ENCODE measurements at regions not wholly inside any gene's neighbourhood (a gene's known extent, or its start where the extent isn't known, plus 50 kb on each side); places are given as distances from the start of the nearest gene placed in this dataset.
A peak's percentile ranks its signal among the peaks of the same experiment; 100 is the strongest.

DNA sequence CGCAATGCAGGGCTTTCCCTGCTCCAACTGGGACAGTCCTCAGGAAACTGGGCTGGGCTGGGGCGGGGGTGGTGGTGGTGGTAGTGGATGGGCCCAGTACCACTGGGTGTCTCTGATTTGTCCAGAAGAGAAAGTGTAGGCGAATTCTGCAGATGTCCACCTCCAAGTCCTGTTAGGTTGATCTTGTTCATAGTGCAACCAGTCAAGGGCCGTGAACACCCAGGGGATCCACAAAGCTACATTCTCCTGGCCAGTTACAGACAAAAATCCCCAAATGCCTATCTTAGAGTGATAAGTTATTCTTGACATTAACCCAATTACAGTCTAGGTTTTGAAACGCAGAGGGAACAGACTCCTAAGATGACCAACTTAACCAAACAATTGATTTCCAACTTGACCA, 97.5 kb upstream of the SHB start:
- H3K27ac Mint-ChIP-seq: no peak overlapping the region
- H3K4me3 Mint-ChIP-seq: no peak overlapping the region
- DNase-seq (ENCODE audit: low spot score in 2 of 2) (no peak), ATAC-seq (no peak)
- H3K4me1 Mint-ChIP-seq: peaks cover 6% of the 10 kb centered on the region
- no peaks in the 10 kb centered on the region for H3K36me3 Mint-ChIP-seq
- H3K9me3 Mint-ChIP-seq: peaks cover 15% of the 10 kb centered on the region

DNA sequence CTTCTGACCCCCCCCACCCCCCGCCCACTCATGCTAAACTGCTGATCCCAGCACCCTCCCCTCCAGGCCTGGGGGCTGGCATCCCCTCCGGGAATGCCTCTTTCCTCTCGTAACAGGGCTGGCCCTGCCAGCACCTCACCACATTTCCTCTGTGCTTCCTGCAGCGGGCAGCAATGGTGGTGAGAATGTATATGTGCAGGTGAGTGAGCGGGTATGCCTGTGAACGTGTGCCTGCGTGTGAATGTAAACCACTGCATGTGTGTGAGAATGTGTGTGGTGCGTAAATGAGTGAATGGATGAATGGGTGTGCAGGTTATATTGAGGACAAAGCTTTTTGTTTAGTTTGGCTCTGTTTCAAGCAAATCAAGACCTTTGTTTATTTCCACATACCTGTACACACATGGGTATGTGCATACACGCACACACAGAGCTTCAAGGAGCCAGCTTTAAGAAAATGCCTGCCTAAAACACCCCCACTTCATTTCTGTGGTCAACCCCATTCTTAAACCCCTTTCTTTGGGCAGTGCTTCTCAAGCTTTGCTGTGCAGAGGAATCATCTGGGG, 95.7 kb upstream of the SHB start:
- no peak overlapping the region for H3K27ac Mint-ChIP-seq
- H3K9me3 Mint-ChIP-seq: peaks cover 5% of the 10 kb centered on the region
- no peak overlapping the region for H3K4me3 Mint-ChIP-seq
- ATAC-seq: peak; percentile 60
- H3K36me3 Mint-ChIP-seq: no peaks in the 10 kb centered on the region
- H3K4me1 Mint-ChIP-seq: peaks cover 6% of the 10 kb centered on the region
- no peak for DNase-seq (ENCODE audit: low spot score in 2 of 2)

DNA sequence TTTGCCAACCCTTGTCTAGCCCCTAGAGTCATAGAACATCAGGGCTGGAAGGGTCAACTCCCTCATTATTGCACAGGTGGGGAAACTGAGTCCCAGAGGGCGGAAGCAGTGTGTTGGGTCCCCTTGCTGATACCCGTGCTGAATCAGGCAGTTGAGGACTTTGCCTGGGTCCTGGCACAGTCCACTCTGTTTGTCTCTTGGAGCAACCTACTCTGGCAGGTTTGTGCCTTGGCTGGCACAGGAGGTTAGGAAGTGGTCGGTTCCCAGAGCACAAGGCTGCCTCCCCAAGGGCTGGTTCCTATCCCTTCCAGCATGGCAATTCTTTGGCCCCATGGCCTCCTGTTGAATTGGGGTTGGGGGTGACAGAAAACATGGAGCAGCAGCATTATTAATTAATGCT, 94.5 kb upstream of the SHB start:
- ATAC-seq: no peak
- DNase-seq (ENCODE audit: low spot score in 2 of 2): no peak
- H3K4me3 Mint-ChIP-seq: no peak overlapping the region
- no peaks in the 10 kb centered on the region for H3K9me3 Mint-ChIP-seq
- H3K4me1 Mint-ChIP-seq: peaks cover 6% of the 10 kb centered on the region
- no peak overlapping the region for H3K27ac Mint-ChIP-seq
- no peaks in the 10 kb centered on the region for H3K36me3 Mint-ChIP-seq

DNA sequence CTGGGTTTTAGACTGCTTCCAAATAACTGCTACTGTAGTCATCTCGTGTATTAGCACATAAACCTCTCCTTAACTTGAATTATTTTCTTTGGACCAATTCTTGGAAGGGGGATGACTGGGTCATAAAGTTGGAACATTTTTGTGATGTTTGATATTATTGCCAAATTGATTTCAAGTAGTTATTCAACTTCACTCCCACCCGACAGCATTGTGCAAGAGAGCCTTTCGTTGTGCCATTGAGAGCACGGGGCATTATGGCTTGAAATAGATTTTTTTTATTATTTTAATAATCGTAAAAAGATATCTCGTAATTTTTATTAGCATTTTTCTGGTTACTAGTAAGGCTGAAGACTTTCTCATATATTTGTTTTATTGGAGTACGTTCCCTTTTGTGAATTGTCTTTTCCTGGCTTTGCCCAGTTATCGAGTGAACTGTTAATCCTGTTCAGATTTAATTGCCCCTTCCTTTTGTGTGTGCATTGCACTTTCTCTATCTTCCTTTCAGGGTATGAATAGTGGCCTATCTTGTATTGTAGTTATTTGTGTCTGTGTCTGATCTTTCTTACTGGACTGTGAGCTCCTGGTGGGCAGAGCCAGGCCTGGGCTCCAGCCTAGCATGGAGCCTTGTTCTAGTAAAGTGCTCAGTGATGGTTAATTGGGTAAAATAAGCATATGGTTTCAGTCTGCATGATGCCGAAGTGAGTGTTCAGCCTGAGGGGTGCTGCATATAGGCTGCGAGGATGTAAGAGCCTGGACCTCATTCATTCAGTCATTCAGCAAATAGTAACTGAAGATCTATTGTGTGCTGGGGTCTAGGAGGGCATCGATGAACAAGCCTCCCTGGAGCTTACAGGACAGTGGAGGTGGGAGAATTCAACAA, 93.5 kb upstream of the SHB start:
- DNase-seq (ENCODE audit: low spot score in 2 of 2): no peak
- no peaks in the 10 kb centered on the region for H3K9me3 Mint-ChIP-seq
- ATAC-seq: no peak
- H3K4me1 Mint-ChIP-seq: peaks cover 6% of the 10 kb centered on the region
- H3K4me3 Mint-ChIP-seq: no peak overlapping the region
- H3K36me3 Mint-ChIP-seq: no peaks in the 10 kb centered on the region
- H3K27ac Mint-ChIP-seq: no peak overlapping the region

DNA sequence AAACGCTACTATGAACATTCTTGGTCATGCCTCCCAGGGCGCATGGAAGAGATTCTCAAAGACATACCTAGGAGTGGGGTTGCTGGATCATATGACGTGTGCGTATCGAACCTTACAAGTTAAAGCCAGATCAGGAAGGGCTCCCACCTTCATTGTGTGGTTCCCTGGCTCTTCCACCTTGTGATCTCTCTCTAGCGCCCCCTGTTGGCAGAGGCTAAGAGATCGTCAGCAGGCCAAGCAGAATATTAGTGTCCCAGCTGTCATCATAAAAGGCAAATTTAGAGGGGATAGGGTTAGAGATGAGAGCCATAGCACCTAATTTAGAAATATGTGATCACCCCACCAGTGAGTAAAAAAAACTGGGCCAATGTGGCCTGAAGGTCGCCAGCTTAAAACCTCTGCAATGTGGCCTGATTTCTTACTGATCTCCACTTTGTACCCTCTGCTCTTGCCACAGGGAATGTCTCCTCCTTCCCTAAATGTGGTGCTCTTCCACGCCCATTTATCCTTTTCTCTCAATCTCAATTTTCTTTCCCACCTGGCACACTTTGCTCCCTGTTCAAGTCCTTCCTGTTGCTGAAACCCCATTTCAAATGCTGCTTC, 91.7 kb upstream of the SHB start:
- peaks cover 6% of the 10 kb centered on the region for H3K4me1 Mint-ChIP-seq
- H3K36me3 Mint-ChIP-seq: no peaks in the 10 kb centered on the region
- H3K9me3 Mint-ChIP-seq: no peaks in the 10 kb centered on the region
- no peak overlapping the region for H3K27ac Mint-ChIP-seq
- DNase-seq (ENCODE audit: low spot score in 2 of 2) (peak; percentile 56 to 79), ATAC-seq (peak; percentile 49)
- H3K4me3 Mint-ChIP-seq: no peak overlapping the region

DNA sequence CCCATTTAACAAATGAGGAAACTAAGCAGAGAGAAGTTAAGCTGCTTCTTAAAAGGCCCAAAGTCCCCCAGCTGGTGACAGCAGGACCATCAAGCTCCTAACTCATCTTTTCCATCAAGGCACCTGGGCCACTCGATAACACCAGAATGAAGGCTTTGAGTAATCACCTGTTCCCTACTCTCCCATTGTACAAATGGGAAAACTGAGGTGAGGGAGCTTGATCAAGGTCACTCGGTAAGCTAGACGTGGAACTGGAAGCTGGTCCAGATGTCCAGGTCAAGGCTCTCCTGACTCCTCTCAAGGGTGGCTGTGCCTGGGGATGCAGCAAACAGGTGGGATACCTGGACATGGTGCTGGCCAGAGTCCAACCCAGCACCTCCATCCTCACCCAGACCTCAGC, 90.6 kb upstream of the SHB start:
- ATAC-seq: no peak

DNA sequence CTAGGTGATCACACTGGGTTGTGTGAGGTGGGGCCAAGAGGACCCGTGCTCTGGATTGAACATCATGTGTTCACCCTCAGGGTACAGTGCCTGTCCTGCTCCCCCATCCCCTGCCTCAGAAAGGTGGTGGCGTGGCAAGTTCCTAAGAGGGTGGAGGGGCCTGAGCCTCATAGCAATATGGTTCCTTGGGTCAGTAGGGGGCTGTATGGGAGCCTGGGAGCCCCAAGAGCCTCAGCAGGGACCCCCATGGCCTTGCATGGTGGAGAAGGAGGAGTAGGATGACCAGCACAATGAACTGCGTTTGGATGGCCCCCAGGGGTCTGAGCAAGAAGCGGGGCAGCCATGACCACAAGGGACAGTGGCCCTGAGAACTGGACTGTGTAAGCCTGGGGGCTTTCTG, 89.6 kb upstream of the SHB start:
- ATAC-seq: no peak
- H3K4me1 Mint-ChIP-seq: no peaks in the 10 kb centered on the region
- H3K4me3 Mint-ChIP-seq: no peak overlapping the region
- H3K36me3 Mint-ChIP-seq: no peaks in the 10 kb centered on the region
- H3K9me3 Mint-ChIP-seq: no peaks in the 10 kb centered on the region
- H3K27ac Mint-ChIP-seq: no peak overlapping the region
- DNase-seq (ENCODE audit: low spot score in 2 of 2): no peak

More for the DNA sequence above, 90.6 kb upstream of the SHB start:
- H3K4me3 Mint-ChIP-seq: no peak overlapping the region
- H3K27ac Mint-ChIP-seq: no peak overlapping the region
- H3K4me1 Mint-ChIP-seq: peaks cover 2% of the 10 kb centered on the region
- no peaks in the 10 kb centered on the region for H3K9me3 Mint-ChIP-seq
- H3K36me3 Mint-ChIP-seq: no peaks in the 10 kb centered on the region
- DNase-seq (ENCODE audit: low spot score in 2 of 2): no peak

DNA sequence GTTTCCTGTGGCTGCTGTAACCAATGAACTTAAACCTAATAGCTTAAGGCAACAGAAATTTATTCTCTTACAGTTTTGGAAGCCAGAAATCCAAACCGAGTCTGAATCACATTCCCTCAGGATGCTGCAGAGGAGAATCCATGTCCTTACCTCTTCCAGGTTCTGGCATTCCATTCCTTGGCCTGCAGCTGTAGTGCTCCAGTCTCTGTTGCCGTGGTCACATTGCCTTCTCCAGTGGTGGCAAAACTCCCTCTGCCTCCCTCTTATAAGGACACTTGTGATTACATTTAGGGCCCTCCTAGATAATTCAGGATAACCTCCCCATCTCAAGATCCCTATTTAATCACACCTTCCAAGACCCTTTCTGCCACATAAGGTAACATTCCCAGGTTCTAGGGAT, 88.7 kb upstream of the SHB start:
- Mint-ChIP-seq H3K4me3 (no peak overlapping the region), H3K9me3 (no peaks in the 10 kb centered on the region), H3K4me1 (no peaks in the 10 kb centered on the region), H3K27ac (no peak overlapping the region), H3K36me3 (no peaks in the 10 kb centered on the region)
- ATAC-seq (no peak), DNase-seq (ENCODE audit: low spot score in 2 of 2) (no peak)

DNA sequence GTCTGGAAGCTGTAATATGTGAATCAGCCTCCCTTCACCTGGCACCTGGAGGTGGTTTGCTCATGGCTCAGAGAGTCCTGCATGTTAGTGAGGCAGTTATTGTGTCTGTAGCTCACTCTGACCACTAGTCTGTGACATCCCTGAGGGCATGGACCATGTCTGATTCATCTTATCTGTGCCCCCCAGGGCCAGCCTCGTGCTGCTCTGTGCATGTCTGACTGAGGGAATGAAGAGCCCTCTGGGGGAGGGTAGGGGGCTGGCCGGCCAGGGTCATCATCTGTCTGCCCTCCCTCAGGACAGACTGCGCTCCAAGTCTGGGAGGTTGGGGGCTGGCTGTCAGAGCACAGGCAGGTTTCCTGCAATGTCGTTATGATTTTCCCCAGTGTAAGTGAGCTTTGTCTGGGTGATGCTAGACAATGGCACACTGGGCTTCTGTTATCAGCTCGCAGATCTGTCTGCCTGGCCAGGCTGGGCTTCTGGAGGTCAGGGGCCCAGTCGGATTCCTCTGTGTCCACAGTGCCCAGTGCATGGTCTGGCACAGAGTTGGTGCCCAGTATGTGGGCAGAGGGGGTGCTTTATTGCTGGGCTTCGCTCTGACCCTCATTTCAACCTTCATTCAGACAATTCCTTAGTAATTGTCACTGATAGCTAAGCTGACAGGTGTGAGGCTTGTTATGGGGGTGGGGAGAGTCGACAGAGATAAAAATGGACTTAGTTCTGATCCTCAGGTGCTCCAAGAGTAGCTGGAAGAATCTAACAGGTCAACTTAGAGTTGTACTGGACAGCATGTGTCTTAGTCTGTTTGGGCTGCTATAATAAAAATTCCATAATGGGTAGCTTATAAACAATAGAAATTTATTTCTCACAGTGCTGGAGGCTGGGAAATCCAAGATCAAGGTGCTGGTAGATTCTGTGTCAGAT, 85.7 kb upstream of the SHB start:
- DNase-seq (ENCODE audit: low spot score in 2 of 2) (no peak), ATAC-seq (no peak)
- Mint-ChIP-seq H3K4me3 (no peak overlapping the region), H3K4me1 (no peaks in the 10 kb centered on the region), H3K9me3 (no peaks in the 10 kb centered on the region), H3K36me3 (no peaks in the 10 kb centered on the region), H3K27ac (no peak overlapping the region)

DNA sequence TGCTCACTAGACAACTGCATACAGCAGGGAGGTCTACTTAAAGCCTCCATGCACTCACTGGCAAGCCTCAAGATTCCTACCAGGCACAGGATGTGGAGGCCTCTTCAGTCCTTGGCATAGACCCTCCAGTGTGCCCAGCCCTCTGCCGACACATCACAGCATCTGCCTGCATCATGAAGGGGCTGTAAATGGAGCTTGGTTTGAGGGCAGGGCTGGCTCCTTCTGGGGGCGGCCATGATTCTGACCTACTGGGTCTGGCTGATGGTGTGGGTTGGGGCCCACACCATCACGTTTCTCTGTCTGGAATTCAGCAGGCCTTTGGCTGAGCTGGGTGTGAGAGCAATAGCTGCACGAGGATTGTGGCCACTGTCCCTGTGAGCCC, 84.9 kb upstream of the SHB start:
- no peak for ATAC-seq
- H3K27ac Mint-ChIP-seq: no peak overlapping the region
- H3K9me3 Mint-ChIP-seq: no peaks in the 10 kb centered on the region
- DNase-seq (ENCODE audit: low spot score in 2 of 2): no peak
- no peak overlapping the region for H3K4me3 Mint-ChIP-seq
- no peaks in the 10 kb centered on the region for H3K4me1 Mint-ChIP-seq
- H3K36me3 Mint-ChIP-seq: no peaks in the 10 kb centered on the region

DNA sequence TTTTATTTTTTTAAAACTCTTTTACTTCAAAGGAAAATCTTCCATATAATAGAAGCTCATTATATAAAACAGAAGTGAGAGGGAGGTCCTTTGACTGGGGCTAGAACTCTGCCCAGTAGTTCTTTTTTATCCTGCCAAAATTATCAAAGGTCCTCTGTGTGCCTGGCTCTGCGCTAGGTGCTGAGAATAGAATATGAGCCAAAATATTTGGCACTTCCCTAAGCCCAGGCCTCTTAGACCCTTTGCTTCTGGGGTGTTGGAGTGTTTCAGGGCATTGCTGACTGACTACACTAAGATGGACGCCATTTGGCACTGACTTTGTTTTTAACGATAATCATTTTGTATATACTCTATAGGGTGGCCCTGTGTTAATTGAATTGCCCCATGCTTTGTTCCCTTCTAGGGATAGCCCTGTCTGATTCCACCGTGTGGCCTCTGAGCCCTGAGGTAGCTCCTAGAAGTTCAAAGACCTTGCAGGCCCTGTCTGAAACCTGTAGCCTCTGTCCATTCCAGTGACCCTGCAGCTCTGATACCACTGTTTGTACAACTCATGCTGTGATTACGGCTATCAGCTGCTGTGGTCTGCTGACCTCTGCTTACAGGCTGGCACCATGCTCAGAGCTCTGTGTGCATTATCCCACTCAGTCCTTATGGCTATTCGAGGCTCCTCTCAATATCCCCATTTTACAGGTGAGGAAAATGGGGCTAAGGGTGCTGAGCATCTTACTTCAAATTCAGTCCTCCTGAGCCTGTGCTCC, 84.3 kb upstream of the SHB start:
- Mint-ChIP-seq H3K4me1 (no peaks in the 10 kb centered on the region), H3K9me3 (no peaks in the 10 kb centered on the region), H3K36me3 (no peaks in the 10 kb centered on the region), H3K4me3 (no peak overlapping the region), H3K27ac (no peak overlapping the region)
- DNase-seq (ENCODE audit: low spot score in 2 of 2): no peak
- ATAC-seq: no peak

DNA sequence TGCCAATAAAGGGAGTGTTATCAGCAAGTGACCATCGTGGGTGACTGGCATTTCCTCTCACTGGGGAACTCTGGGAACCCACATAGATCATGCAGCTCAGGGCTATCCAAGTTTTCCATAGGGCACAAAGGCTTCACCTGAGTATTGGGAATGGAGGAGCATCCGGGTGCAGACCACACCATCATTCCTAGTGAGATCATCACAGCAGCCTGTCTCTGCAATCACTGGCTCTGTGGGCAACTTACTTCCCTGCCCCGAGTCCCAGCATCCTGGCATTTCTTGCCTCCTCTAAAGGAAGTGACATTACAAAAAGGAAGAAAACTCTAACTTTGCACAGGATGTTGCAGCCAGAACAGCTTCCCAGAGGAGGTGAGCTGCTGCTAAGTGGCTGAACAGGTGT, 80.6 kb upstream of the SHB start:
- Mint-ChIP-seq H3K27ac (no peak overlapping the region), H3K4me3 (no peak overlapping the region), H3K36me3 (no peaks in the 10 kb centered on the region), H3K9me3 (no peaks in the 10 kb centered on the region), H3K4me1 (no peaks in the 10 kb centered on the region)
- ATAC-seq (no peak), DNase-seq (ENCODE audit: low spot score in 2 of 2) (no peak)

DNA sequence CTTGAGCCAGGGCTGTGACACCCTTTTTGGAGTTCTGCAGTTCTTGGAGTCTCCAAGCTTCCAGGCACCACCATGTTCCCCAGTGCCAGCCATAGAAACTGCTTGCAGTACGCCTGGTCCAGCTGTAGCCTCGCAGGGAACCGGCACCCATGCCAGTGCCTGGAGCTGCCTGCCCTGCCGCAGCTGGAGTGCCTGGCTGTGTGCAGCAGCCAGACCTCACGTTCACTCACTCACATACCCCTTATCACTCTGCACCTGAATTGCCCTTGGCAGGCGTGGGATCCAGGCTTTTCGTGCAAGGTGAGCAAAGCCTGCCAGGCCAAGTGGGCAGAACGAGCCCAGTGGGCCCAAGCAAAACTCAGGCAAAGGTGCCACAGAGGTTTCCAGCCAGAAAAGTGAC, 77.8 kb upstream of the SHB start:
- Mint-ChIP-seq H3K36me3 (no peaks in the 10 kb centered on the region), H3K4me1 (no peaks in the 10 kb centered on the region), H3K4me3 (no peak overlapping the region), H3K9me3 (no peaks in the 10 kb centered on the region), H3K27ac (no peak overlapping the region)
- DNase-seq (ENCODE audit: low spot score in 2 of 2): no peak
- no peak for ATAC-seq

DNA sequence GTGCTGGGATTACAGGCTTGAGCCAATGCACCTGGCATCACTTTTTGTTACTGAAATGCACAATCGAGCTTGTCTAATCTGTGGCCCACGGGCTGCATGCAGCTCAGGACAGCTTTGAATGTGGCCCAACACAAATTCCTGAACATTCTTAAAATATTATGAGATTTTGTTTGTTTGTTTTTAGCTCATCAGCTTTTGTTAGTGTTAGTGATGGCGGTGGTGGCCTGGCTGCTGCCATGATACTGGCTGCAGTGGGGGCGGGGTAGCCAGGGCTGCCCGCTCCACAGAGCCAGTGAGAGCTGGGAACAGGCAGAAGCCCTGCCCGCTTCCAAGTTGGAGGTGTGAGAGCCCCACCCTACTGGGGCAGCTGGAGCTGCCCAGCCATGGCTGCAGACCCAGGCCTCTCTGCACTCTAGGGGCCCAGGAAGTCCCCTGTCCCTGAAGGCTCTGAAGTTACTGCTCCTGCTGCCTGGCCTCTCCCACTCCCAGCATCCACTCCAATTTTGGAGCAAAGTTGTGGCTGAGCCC, 76.6 kb upstream of the SHB start:
- no peaks in the 10 kb centered on the region for H3K4me1 Mint-ChIP-seq
- H3K9me3 Mint-ChIP-seq: no peaks in the 10 kb centered on the region
- no peak overlapping the region for H3K27ac Mint-ChIP-seq
- H3K4me3 Mint-ChIP-seq: no peak overlapping the region
- ATAC-seq (no peak), DNase-seq (ENCODE audit: low spot score in 2 of 2) (no peak)
- no peaks in the 10 kb centered on the region for H3K36me3 Mint-ChIP-seq

DNA sequence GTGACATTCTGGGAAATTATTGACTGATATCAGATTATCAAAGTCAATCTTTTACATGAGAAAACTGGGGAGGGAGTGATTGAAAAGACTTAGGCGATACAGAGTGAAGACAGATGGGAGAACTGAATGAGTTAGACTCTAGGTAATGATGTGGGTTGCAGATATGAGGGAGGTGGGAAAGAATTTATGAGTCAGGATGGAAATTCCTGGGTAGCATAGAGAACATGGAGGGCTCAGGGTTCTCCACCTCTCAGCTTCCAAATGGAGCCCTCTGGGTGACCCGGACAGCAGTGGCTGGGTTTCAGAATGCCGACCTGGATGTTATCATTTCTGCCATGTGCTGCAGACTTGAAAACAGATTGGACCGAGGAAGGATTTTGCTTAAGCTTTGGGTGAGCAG, 75.4 kb upstream of the SHB start:
- Mint-ChIP-seq H3K4me3 (no peak overlapping the region), H3K27ac (no peak overlapping the region), H3K36me3 (no peaks in the 10 kb centered on the region), H3K9me3 (no peaks in the 10 kb centered on the region), H3K4me1 (no peaks in the 10 kb centered on the region)
- DNase-seq (ENCODE audit: low spot score in 2 of 2) (no peak), ATAC-seq (no peak)

All from stimulated activated effector memory CD8-positive, alpha-beta T cell treated with anti-CD3 and anti-CD28 coated beads, Interleukin-12 subunit alpha, Interleukin-12 subunit beta, amount 100 ng/mL, for 72 hours (primary cell).